ENCODE measurements at regions not wholly inside any gene's neighbourhood (a gene's known extent, or its start where the extent isn't known, plus 50 kb on each side); places are given as distances from the start of the nearest gene placed in this dataset.
"Not testable (repeated sequence)": the region's sequence is repeated elsewhere in the genome, so short reads cannot be mapped to it uniquely, and the experiment has no call there.

- DNase-seq (ENCODE audit: low read depth in 3 of 3), result no peak
These were observed 113.3 kb downstream of the MYCN start for GRCh38 chr2:16053437-16054257.

GRCh38 chr2:16052571-16053052 is 112.3 kb downstream of the MYCN start:
- DNase-seq (ENCODE audit: low read depth in 3 of 3), result not testable (repeated sequence)

- DNase-seq (ENCODE audit: low read depth in 3 of 3), result no peak
These were observed 111.7 kb downstream of the MYCN start for GRCh38 chr2:16051841-16052564.

GRCh38 chr2:16050908-16051489 is 110.6 kb downstream of the MYCN start:
- no peak for DNase-seq (ENCODE audit: low read depth in 3 of 3)

GRCh38 chr2:16050261-16050907 is 110.0 kb downstream of the MYCN start:
- no peak for DNase-seq (ENCODE audit: low read depth in 3 of 3)

- DNase-seq (ENCODE audit: low read depth in 3 of 3), result no peak
These were observed 109.1 kb downstream of the MYCN start for GRCh38 chr2:16049406-16049805.

GRCh38 chr2:16048466-16048865 is 108.1 kb downstream of the MYCN start:
- DNase-seq (ENCODE audit: low read depth in 3 of 3), result no peak

- no peak for DNase-seq (ENCODE audit: low read depth in 3 of 3)
These were observed 107.4 kb downstream of the MYCN start for GRCh38 chr2:16047701-16048100.

- no peak for DNase-seq (ENCODE audit: low read depth in 3 of 3)
These were observed 106.3 kb downstream of the MYCN start for GRCh38 chr2:16046649-16047048.

GRCh38 chr2:16045653-16046352 is 105.5 kb downstream of the MYCN start:
- DNase-seq (ENCODE audit: low read depth in 3 of 3), result no peak

- DNase-seq (ENCODE audit: low read depth in 3 of 3), result no peak
These were observed 104.7 kb downstream of the MYCN start for GRCh38 chr2:16044946-16045456.

- no peak for DNase-seq (ENCODE audit: low read depth in 3 of 3)
These were observed 103.3 kb downstream of the MYCN start for GRCh38 chr2:16043627-16044026.

- DNase-seq (ENCODE audit: low read depth in 3 of 3), result no peak
These were observed 102.8 kb downstream of the MYCN start for GRCh38 chr2:16043192-16043591.

GRCh38 chr2:16042201-16042700 is 101.9 kb downstream of the MYCN start:
- DNase-seq (ENCODE audit: low read depth in 3 of 3), result no peak

GRCh38 chr2:16040271-16041010 is 100.1 kb downstream of the MYCN start:
- no peak for DNase-seq (ENCODE audit: low read depth in 3 of 3)

- DNase-seq (ENCODE audit: low read depth in 3 of 3), result no peak
These were observed 99.5 kb downstream of the MYCN start for GRCh38 chr2:16039823-16040222.

- no peak for DNase-seq (ENCODE audit: low read depth in 3 of 3)
These were observed 98.7 kb downstream of the MYCN start for GRCh38 chr2:16039055-16039454.

GRCh38 chr2:16038621-16039020 is 98.3 kb downstream of the MYCN start:
- no peak for DNase-seq (ENCODE audit: low read depth in 3 of 3)

- DNase-seq (ENCODE audit: low read depth in 3 of 3), result no peak
These were observed 97.6 kb downstream of the MYCN start for GRCh38 chr2:16037808-16038457.

- DNase-seq (ENCODE audit: low read depth in 3 of 3), result no peak
These were observed 96.6 kb downstream of the MYCN start for GRCh38 chr2:16036951-16037350.
